B cell (primary cell): ENCODE measurements at regions not wholly inside any gene's neighbourhood (a gene's known extent, or its start where the extent isn't known, plus 50 kb on each side); places are given as distances from the start of the nearest gene placed in this dataset.

Experiments
- ATAC-seq: fragments of 200-7000 bp; cut with Tn5 transposase; one replicate; pipeline ENCODE4 v1.10.0; 2021; ENCODE audit warnings: low read depth, mild to moderate bottlenecking, moderate number of reproducible peaks, moderate library complexity
- CTCF ChIA-PET: fragments of 350-600 bp; sonication (Branson Sonifier 250); formaldehyde crosslinking; loops from one replicate; lab custom pipeline; 2021; ENCODE audit warnings: antibody characterized with exemption, inconsistent platforms; lab: Charles Lee
- POLR2A ChIA-PET: fragments of 350-600 bp; sonication (Branson Sonifier 250); formaldehyde crosslinking; loops from one replicate; lab custom pipeline; 2021; ENCODE audit warnings: antibody characterized with exemption; lab: Charles Lee
- DNase-seq: peaks from one replicate; pipeline ENCODE4 v3.0.0; 2013
- H2AFZ ChIP-seq: 2 replicates; pipeline ENCODE4 v1.6.1; 2012; ENCODE audit warnings: mild to moderate bottlenecking, low read depth, low read length; ENCODE audit not compliant: insufficient read depth, poor library complexity, severe bottlenecking
- H3K27ac ChIP-seq, 2 donors: 1 replicate in 1 of 2; 2 replicates in 1 of 2; pipeline ENCODE4 v1.5.1; 2012 to 2013; ENCODE audit warnings: low read length in 2 of 2, mild to moderate bottlenecking in 2 of 2, moderate library complexity in 1 of 2
- H3K27me3 ChIP-seq, 4 experiments: fragments of 200-600 bp in 1 of 4; sonication (generic) in 1 of 4; replicated peaks in 1 of 4; 1 replicate in 2 of 4; 2 replicates in 2 of 4; pipeline versions ENCODE4 v1.6.1 to v1.7.0; 2013 to 2016; ENCODE audit warnings: low read length in 3 of 4, mild to moderate bottlenecking in 2 of 4, mixed read lengths in 1 of 4, moderate library complexity in 1 of 4; ENCODE audit not compliant: insufficient read depth in 4 of 4, control insufficient read depth in 3 of 4; ENCODE audit errors: control extremely low read depth in 1 of 4
- H3K36me3 ChIP-seq, 2 experiments: replicated peaks in 1 of 2; 1 replicate in 1 of 2; 2 replicates in 1 of 2; pipeline versions ENCODE4 v1.6.1 to v1.7.1; 2013; ENCODE audit warnings: low read length in 1 of 2; ENCODE audit not compliant: insufficient read depth in 2 of 2, control insufficient read depth in 1 of 2; ENCODE audit errors: control extremely low read depth in 1 of 2, extremely low read depth in 1 of 2
- H3K4me1 ChIP-seq, 2 donors: fragments of 200-600 bp in 1 of 2; sonication (generic) in 1 of 2; 1 replicate in 1 of 2; 2 replicates in 1 of 2; pipeline versions ENCODE4 v1.5.1 to v1.6.1; 2013 to 2017; ENCODE audit warnings: low read length in 2 of 2; ENCODE audit not compliant: control insufficient read depth in 2 of 2, insufficient read depth in 2 of 2
- H3K4me2 ChIP-seq: replicated peaks from 2 replicates; pipeline ENCODE3; 2012; ENCODE audit warnings: mild to moderate bottlenecking, low read depth, low read length; ENCODE audit not compliant: poor library complexity, severe bottlenecking
- H3K4me3 ChIP-seq, 5 experiments: fragments of 200-600 bp in 1 of 5; sonication (generic) in 1 of 5; 1 replicate in 3 of 5; 2 replicates in 2 of 5; pipeline versions ENCODE4 v1.5.1 to v1.7.0; 2011 to 2016; ENCODE audit warnings: low read length in 4 of 5, mild to moderate bottlenecking in 4 of 5, low read depth in 2 of 5, control low read depth in 1 of 5, moderate library complexity in 1 of 5; ENCODE audit not compliant: insufficient read depth in 1 of 5; ENCODE audit errors: control extremely low read depth in 1 of 5, extremely low read depth in 1 of 5
- H3K79me2 ChIP-seq: fragments of 200-600 bp; sonication (generic); one replicate; pipeline ENCODE4 v1.6.0; 2016; ENCODE audit warnings: low read length; ENCODE audit not compliant: control insufficient read depth, insufficient read depth
- H3K9ac ChIP-seq: fragments of 200-600 bp; sonication (generic); 2 replicates; pipeline ENCODE4 v1.6.1; 2017; ENCODE audit warnings: mild to moderate bottlenecking, low read length, moderate library complexity
- H3K9me3 ChIP-seq, 3 donors: one replicate each; pipeline versions ENCODE4 v1.6.1 to v1.7.1; 2013; ENCODE audit warnings: low read length in 2 of 3; ENCODE audit not compliant: control insufficient read depth in 2 of 3, insufficient read depth in 1 of 3; ENCODE audit errors: control extremely low read depth in 1 of 3
- H4K20me1 ChIP-seq: 2 replicates; pipeline ENCODE4 v1.6.0; 2012; ENCODE audit warnings: mild to moderate bottlenecking, low read length; ENCODE audit not compliant: insufficient read depth, control insufficient read depth, poor library complexity, severe bottlenecking
- H3K27ac Mint-ChIP-seq: one replicate; pipeline ENCODE4 v1.8.0; 2021; ENCODE audit warnings: mixed read lengths
- H3K27me3 Mint-ChIP-seq: one replicate; pipeline ENCODE4 v1.8.0; 2021; ENCODE audit warnings: mixed read lengths
- H3K4me1 Mint-ChIP-seq: one replicate; pipeline ENCODE4 v1.8.0; 2021; ENCODE audit warnings: mixed read lengths
- H3K4me3 Mint-ChIP-seq: one replicate; pipeline ENCODE4 v1.8.0; 2021; ENCODE audit warnings: mixed read lengths
- H3K9me3 Mint-ChIP-seq: one replicate; pipeline ENCODE4 v1.8.0; 2022; ENCODE audit warnings: mixed read lengths; ENCODE audit not compliant: insufficient read depth
- CTCF ChIP-seq: fragments of 200-600 bp; IDR thresholded peaks from one replicate; pipeline ENCODE4 v1.8.0; 2022; ENCODE audit warnings: antibody characterized with exemption, mild to moderate bottlenecking
- EZH2 ChIP-seq: IDR thresholded peaks from 2 replicates; pipeline ENCODE4 v1.6.1; 2012; ENCODE audit warnings: borderline replicate concordance, low read depth, mild to moderate bottlenecking, moderate library complexity, low read length; ENCODE audit not compliant: insufficient read depth, poor library complexity, severe bottlenecking
- WGBS: methylation state at CpG from one replicate; pipeline ENCODE4 v1.1.5; 2013; ENCODE audit warnings: missing lambda C conversion rate; ENCODE audit not compliant: insufficient coverage; 5-methylcytosine and 5-hydroxymethylcytosine counted together
- intact Hi-C: fragments of 100-400 bp; cut with micrococcal nuclease; formaldehyde crosslinking; loops from one replicate; pipeline ENCODE4 v1.10.0; 2022

- DNase-seq (no peak), ATAC-seq (no peak)
- no peak overlapping the region for H3K27ac ChIP-seq
- no peak overlapping the region for H3K4me3 ChIP-seq
- TF ChIP-seq CTCF (no peak), EZH2 (no peak)
- H3K4me1 Mint-ChIP-seq, result no peaks in the 10 kb centered on the region
- H4K20me1 ChIP-seq, result no peaks in the 10 kb centered on the region
- ChIA-PET CTCF (interaction anchor here (0.6 to 0.9 kb wide), 2 partner anchors 17 to 528 kb away, joined by 3 to 5 read pairs; no protein-coding TSS in a partner anchor), POLR2A (no interaction called here)
- no CpG with 5 or more reads among the region's 1 CpG for WGBS
- no peak overlapping the region for H3K4me3 Mint-ChIP-seq
- H3K4me2 ChIP-seq, result no peak overlapping the region
- H3K9me3 Mint-ChIP-seq, result no peaks in the 10 kb centered on the region
- no peaks in the 10 kb centered on the region for H3K27me3 Mint-ChIP-seq
- no peaks in the 10 kb centered on the region for H3K27me3 ChIP-seq
- H2AFZ ChIP-seq, result no peak overlapping the region
- no peaks in the 10 kb centered on the region for H3K79me2 ChIP-seq
- intact Hi-C loops, result no loop called here
- H3K36me3 ChIP-seq, result no peaks in the 10 kb centered on the region
- no peaks in the 10 kb centered on the region for H3K4me1 ChIP-seq
- H3K27ac Mint-ChIP-seq, result no peak overlapping the region
- no peak overlapping the region for H3K9ac ChIP-seq
- no peaks in the 10 kb centered on the region for H3K9me3 ChIP-seq
These were observed 320.2 kb upstream of the NREP start for GRCh38 chr5:112077180-112077579.

GRCh38 chr5:112070022-112070421, 313.0 kb upstream of the NREP start:
- peaks cover 3% of the 10 kb centered on the region for H3K27me3 Mint-ChIP-seq
- no peak for TF ChIP-seq CTCF
- no peak for TF ChIP-seq EZH2
- no CpG with 5 or more reads among the region's 1 CpG for WGBS
- Histone ChIP-seq H3K4me1 (no peaks in the 10 kb centered on the region), H3K9me3 (no peaks in the 10 kb centered on the region), H3K4me3 (no peak overlapping the region), H3K9ac (no peak overlapping the region), H2AFZ (no peak overlapping the region), H3K27me3 (no peaks in the 10 kb centered on the region), H3K4me2 (no peak overlapping the region), H3K79me2 (no peaks in the 10 kb centered on the region), H3K27ac (no peak overlapping the region), H3K36me3 (no peaks in the 10 kb centered on the region), H4K20me1 (no peaks in the 10 kb centered on the region)
- no peaks in the 10 kb centered on the region for H3K9me3 Mint-ChIP-seq
- no peaks in the 10 kb centered on the region for H3K4me1 Mint-ChIP-seq
- no peak for ATAC-seq
- intact Hi-C loops, result no loop called here
- H3K4me3 Mint-ChIP-seq, result no peak overlapping the region
- ChIA-PET POLR2A (no interaction called here), CTCF (no interaction called here)
- no peak for DNase-seq
- no peak overlapping the region for H3K27ac Mint-ChIP-seq
